ENCODE measurements at regions not wholly inside any gene's neighbourhood (a gene's known extent, or its start where the extent isn't known, plus 50 kb on each side); places are given as distances from the start of the nearest gene placed in this dataset.

DNA sequence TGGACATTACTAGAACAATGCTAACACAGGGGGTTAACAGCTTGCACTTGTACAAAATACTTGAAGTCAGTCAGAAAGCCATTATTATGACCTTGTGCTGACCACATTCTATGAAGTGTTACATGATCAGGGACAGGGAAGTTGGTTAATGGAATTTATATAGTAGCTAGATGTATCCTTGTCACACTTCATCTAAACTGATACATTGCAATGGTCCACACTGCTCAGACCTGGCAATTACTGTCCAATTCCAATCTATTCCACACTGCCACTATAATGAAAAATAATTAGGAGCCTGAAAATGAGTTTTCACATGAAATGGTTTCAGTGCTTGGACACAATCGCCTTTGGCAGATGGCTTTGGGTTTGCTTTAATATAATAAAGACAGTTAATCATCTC, 850.8 kb downstream of the EPHA7 start:
- Histone ChIP-seq H3K4me3 (no peak overlapping the region), H3K27ac (no peak overlapping the region), H3K9ac (no peak overlapping the region), H3K27me3 (no peaks in the 10 kb centered on the region), H3K4me2 (no peak overlapping the region), H3K36me3 (no peaks in the 10 kb centered on the region), H3K4me1 (no peaks in the 10 kb centered on the region), H4K20me1 (no peaks in the 10 kb centered on the region), H3K9me3 (no peaks in the 10 kb centered on the region)
- no peak for TF ChIP-seq Cebpa-rat (IDR thresholded peaks at IDR 0.05)

DNA sequence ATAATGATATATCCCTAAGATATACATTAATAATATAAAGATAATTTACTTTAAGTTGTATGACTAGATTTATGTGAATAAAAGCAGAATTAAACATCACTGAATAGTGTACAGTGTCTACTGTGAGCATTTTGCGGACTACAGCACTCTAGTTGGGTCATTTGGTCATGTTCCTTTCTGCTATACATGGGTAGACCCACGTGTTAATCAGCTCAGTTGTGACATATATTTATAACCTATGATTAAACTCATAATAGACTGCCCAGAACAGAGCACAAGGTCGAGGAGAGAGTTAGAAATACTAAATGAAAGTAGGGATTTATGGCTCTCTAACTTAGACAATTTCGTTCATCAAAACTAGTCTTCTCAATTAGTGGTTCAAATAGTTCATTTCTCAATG, 852.7 kb downstream of the EPHA7 start:
- H3K9me3 ChIP-seq: no peaks in the 10 kb centered on the region
- no peaks in the 10 kb centered on the region for H4K20me1 ChIP-seq
- no peaks in the 10 kb centered on the region for H3K4me1 ChIP-seq
- no peaks in the 10 kb centered on the region for H3K27me3 ChIP-seq
- H3K4me3 ChIP-seq: no peak overlapping the region
- H3K9ac ChIP-seq: no peak overlapping the region
- H3K27ac ChIP-seq: no peak overlapping the region
- no peaks in the 10 kb centered on the region for H3K36me3 ChIP-seq
- H3K4me2 ChIP-seq: no peak overlapping the region
- TF ChIP-seq Cebpa-rat (IDR thresholded peaks at IDR 0.05): no peak

DNA sequence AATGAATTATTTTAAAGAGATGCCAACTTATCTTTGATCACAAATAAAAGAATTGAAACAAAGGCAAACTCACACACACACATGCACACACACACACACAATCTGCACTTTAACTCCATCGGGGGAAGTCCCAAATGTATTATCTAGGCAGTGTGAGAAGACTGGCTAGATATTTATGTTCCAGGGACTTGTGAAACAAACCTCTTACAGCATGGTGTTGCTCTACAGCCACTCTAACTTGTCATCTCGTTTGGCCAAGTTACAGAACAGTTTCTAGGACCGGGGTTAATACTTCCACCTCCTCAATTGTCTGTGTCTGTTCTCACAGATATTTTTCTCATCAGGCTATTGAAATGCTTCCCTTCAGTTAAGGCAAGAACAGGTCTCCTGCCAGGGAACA, 855.0 kb downstream of the EPHA7 start:
- H3K4me3 ChIP-seq: no peak overlapping the region
- no peak overlapping the region for H3K27ac ChIP-seq
- peaks cover 14% of the 10 kb centered on the region for H3K4me1 ChIP-seq
- H3K27me3 ChIP-seq: no peaks in the 10 kb centered on the region
- H3K9me3 ChIP-seq: no peaks in the 10 kb centered on the region
- H4K20me1 ChIP-seq: no peaks in the 10 kb centered on the region
- no peaks in the 10 kb centered on the region for H3K36me3 ChIP-seq
- H3K4me2 ChIP-seq: no peak overlapping the region
- H3K9ac ChIP-seq: no peak overlapping the region
- TF ChIP-seq Cebpa-rat (IDR thresholded peaks at IDR 0.05): no peak

DNA sequence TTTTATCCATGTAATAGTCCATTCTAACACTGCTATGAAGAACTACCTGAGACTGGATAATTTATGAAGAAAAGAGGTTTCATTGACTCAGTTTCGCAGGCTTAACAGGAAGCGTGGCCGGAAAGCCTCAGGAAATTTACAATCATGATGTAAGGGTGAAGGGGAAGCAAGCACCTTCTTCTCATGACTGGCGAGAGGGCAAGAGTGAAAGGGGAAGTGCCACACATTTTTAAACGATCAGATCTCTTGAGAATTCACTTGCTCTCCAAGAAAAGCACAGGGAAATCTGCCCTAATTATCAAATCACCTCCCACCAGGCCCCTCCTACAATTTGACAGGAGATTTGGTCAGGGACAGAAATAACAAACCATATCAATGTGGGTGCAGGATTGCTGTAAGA, 859.7 kb downstream of the EPHA7 start:
- no peaks in the 10 kb centered on the region for H3K9me3 ChIP-seq
- 0 out of 2 replicates have a peak overlapping the region, but pooled peaks have one; percentile 19 for H3K27ac ChIP-seq
- H3K36me3 ChIP-seq: no peaks in the 10 kb centered on the region
- no peak for TF ChIP-seq Cebpa-rat (IDR thresholded peaks at IDR 0.05)
- no peak overlapping the region for H3K4me3 ChIP-seq
- no peaks in the 10 kb centered on the region for H4K20me1 ChIP-seq
- H3K4me2 ChIP-seq: peak overlapping the region; percentile 66
- peaks cover 20% of the 10 kb centered on the region for H3K4me1 ChIP-seq
- H3K9ac ChIP-seq: no peak overlapping the region
- no peaks in the 10 kb centered on the region for H3K27me3 ChIP-seq

GRCh38 chr6:92559003-92559402, 860.4 kb downstream of the EPHA7 start:
- H3K9ac ChIP-seq: no peak overlapping the region
- H3K36me3 ChIP-seq: no peaks in the 10 kb centered on the region
- peak overlapping the region; percentile 66 for H3K4me2 ChIP-seq
- no peak overlapping the region for H3K27ac ChIP-seq
- no peak overlapping the region for H3K4me3 ChIP-seq
- no peaks in the 10 kb centered on the region for H3K27me3 ChIP-seq
- H3K9me3 ChIP-seq: no peaks in the 10 kb centered on the region
- peaks cover 20% of the 10 kb centered on the region for H3K4me1 ChIP-seq
- no peak for TF ChIP-seq Cebpa-rat (IDR thresholded peaks at IDR 0.05)
- no peaks in the 10 kb centered on the region for H4K20me1 ChIP-seq

DNA sequence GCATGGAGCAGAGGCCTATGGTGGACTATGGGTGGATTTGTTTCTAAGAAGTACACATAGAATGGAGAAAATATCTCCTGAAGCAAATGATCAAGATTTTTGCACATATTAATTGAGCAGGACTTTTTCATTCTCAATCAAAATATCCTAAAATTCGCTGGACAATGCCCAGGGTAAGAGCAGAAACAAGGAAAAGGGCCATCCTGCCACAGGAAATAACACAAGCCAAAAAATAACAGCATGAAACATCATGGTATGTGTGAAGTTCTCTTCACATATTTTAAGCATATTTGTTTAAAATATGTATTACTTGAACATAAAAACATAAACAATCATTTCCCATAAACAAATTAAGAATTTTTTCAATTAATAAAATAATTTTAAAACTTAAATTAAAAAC, 868.9 kb downstream of the EPHA7 start:
- Histone ChIP-seq H3K27me3 (no peaks in the 10 kb centered on the region), H4K20me1 (no peaks in the 10 kb centered on the region), H3K4me3 (no peak overlapping the region), H3K36me3 (no peaks in the 10 kb centered on the region), H3K9ac (no peak overlapping the region), H3K4me2 (no peak overlapping the region), H3K4me1 (no peaks in the 10 kb centered on the region), H3K27ac (no peak overlapping the region), H3K9me3 (no peaks in the 10 kb centered on the region)
- TF ChIP-seq Cebpa-rat (IDR thresholded peaks at IDR 0.05): no peak

- Histone ChIP-seq H3K27me3 (no peaks in the 10 kb centered on the region), H3K4me3 (no peak overlapping the region), H3K4me2 (no peak overlapping the region), H3K9ac (no peak overlapping the region), H3K27ac (no peak overlapping the region), H4K20me1 (no peaks in the 10 kb centered on the region), H3K4me1 (no peaks in the 10 kb centered on the region), H3K36me3 (no peaks in the 10 kb centered on the region), H3K9me3 (no peaks in the 10 kb centered on the region)
- no peak for TF ChIP-seq Cebpa-rat (IDR thresholded peaks at IDR 0.05)
Observed at GRCh38 chr6:92545861-92546260, 873.5 kb downstream of the EPHA7 start.

- H3K27me3 ChIP-seq: no peaks in the 10 kb centered on the region
- no peak overlapping the region for H3K4me2 ChIP-seq
- no peaks in the 10 kb centered on the region for H3K4me1 ChIP-seq
- no peak overlapping the region for H3K9ac ChIP-seq
- no peak overlapping the region for H3K4me3 ChIP-seq
- TF ChIP-seq Cebpa-rat (IDR thresholded peaks at IDR 0.05): no peak
- no peaks in the 10 kb centered on the region for H3K36me3 ChIP-seq
- H4K20me1 ChIP-seq: no peaks in the 10 kb centered on the region
- no peaks in the 10 kb centered on the region for H3K9me3 ChIP-seq
- no peak overlapping the region for H3K27ac ChIP-seq
Observed at GRCh38 chr6:92541448-92542060, 877.8 kb downstream of the EPHA7 start.

DNA sequence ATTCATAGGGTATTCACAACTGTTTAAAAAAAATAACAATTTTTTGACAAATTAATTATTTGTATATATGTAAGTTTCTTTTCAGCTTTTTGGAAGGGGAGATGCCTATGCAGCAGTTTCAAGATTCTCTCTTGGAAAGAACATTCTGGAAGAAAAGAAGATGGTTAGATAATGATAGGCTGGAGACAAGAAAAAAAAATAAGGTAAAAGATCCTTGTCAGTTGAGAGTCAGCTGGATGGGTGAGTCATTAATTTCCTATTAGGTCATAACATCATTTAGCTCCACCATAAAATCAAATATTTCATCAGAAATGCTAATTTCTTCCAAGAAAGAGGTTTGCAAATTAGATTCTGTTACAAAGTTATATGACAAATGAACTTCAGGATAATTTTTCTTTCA, 880.4 kb downstream of the EPHA7 start:
- no peak overlapping the region for H3K9ac ChIP-seq
- no peaks in the 10 kb centered on the region for H3K4me1 ChIP-seq
- no peak for TF ChIP-seq Cebpa-rat (IDR thresholded peaks at IDR 0.05)
- H3K4me2 ChIP-seq: no peak overlapping the region
- no peaks in the 10 kb centered on the region for H3K9me3 ChIP-seq
- H4K20me1 ChIP-seq: no peaks in the 10 kb centered on the region
- no peak overlapping the region for H3K4me3 ChIP-seq
- no peaks in the 10 kb centered on the region for H3K27me3 ChIP-seq
- no peaks in the 10 kb centered on the region for H3K36me3 ChIP-seq
- H3K27ac ChIP-seq: no peak overlapping the region

DNA sequence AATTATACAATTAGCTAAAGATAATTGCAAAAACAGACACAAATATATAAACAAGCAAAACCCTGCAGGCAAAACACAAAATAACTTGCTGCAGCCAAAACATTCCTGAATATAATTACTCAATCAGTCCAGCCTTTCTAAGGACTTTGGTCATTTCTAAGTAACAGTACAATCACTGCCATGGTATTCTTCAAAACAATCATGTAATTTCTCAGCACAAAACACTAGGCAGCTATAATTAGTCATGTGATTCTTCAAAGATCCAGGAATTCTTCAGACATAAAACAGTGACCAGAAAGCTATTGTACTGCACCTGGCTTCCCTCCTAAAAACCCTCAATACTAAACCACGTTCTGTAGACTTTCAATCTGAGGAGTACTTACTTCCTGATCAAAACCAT, 881.1 kb downstream of the EPHA7 start:
- H3K4me2 ChIP-seq: no peak overlapping the region
- no peak overlapping the region for H3K9ac ChIP-seq
- H3K27me3 ChIP-seq: no peaks in the 10 kb centered on the region
- no peaks in the 10 kb centered on the region for H3K36me3 ChIP-seq
- H3K4me1 ChIP-seq: no peaks in the 10 kb centered on the region
- no peak for TF ChIP-seq Cebpa-rat (IDR thresholded peaks at IDR 0.05)
- H3K9me3 ChIP-seq: no peaks in the 10 kb centered on the region
- no peaks in the 10 kb centered on the region for H4K20me1 ChIP-seq
- no peak overlapping the region for H3K4me3 ChIP-seq
- H3K27ac ChIP-seq: no peak overlapping the region

GRCh38 chr6:92534109-92534508, 885.2 kb downstream of the EPHA7 start:
- Histone ChIP-seq H4K20me1 (no peaks in the 10 kb centered on the region), H3K27me3 (no peaks in the 10 kb centered on the region), H3K4me1 (no peaks in the 10 kb centered on the region), H3K27ac (no peak overlapping the region), H3K4me3 (no peak overlapping the region), H3K4me2 (no peak overlapping the region), H3K9ac (no peak overlapping the region), H3K36me3 (no peaks in the 10 kb centered on the region), H3K9me3 (no peaks in the 10 kb centered on the region)
- TF ChIP-seq Cebpa-rat (IDR thresholded peaks at IDR 0.05): no peak

Measured in BLaER1 (cell line).